ENCODE measurements at regions not wholly inside any gene's neighbourhood (a gene's known extent, or its start where the extent isn't known, plus 50 kb on each side); places are given as distances from the start of the nearest gene placed in this dataset.

DNA sequence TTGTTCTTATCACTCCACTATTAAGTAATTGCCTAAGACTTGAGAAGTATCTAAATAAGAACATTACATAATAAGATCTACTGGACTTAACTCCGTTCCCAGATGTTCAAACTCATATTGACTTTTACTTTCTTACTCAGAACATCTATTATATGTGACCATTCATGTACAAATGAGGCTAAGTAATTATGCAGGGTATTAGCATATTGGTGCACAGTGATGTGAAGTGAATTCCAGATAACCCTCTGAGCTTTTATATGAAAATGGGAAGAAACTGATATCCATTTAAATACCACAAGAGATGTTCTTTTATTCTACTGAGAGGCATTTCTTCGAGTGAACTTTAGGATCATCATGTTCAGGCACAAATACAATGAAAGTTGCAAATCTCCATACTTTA is 135.7 kb downstream of the ZPLD1 start:
- Histone ChIP-seq H3K4me1 (ENCODE audit: control insufficient read depth, insufficient read depth, low read length) (no peaks in the 10 kb centered on the region), H3K4me3 (ENCODE audit: low read depth, low read length) (no peak overlapping the region), H3K9me3 (ENCODE audit: control insufficient read depth, insufficient read depth, low read length) (no peaks in the 10 kb centered on the region), H3K36me3 (ENCODE audit: control insufficient read depth, insufficient read depth, low read length) (no peaks in the 10 kb centered on the region), H3K27ac (ENCODE audit: low read depth, low read length) (no peak overlapping the region), H3K27me3 (ENCODE audit: control insufficient read depth, insufficient read depth, low read length) (no peaks in the 10 kb centered on the region)
- DNase-seq (ENCODE audit: low read depth in 4 of 6, low spot score in 6 of 6), result peak in 1 of 6 donors; percentile 1
- no CpG with 5 or more reads among the region's 2 CpGs for WGBS (ENCODE audit: insufficient coverage)

DNA sequence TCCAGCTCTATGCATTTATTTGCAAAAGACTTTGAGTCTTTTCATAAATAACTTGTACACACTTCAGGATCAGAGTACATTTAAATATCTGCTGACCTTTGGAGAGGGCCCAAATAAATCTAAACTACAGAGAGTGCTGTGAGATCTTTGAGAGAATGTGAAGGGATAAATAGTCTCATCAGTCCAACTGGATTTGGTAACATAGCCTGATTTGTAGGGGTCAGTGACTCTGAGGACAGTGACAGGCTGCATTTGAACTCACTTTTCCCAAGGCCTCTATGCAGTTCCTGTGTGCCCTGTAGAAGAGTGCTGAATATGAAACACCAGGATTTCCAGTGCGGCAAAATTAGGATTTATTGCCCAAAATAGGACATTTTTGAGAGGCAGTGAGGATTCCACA is 136.2 kb downstream of the ZPLD1 start:
- H3K27ac ChIP-seq (ENCODE audit: low read depth, low read length), result no peak overlapping the region
- no peaks in the 10 kb centered on the region for H3K36me3 ChIP-seq (ENCODE audit: control insufficient read depth, insufficient read depth, low read length)
- 67% methylated on average over 1 of the region's 1 CpG for WGBS (ENCODE audit: insufficient coverage)
- no peak for DNase-seq (ENCODE audit: low read depth in 4 of 6, low spot score in 6 of 6)
- no peaks in the 10 kb centered on the region for H3K9me3 ChIP-seq (ENCODE audit: control insufficient read depth, insufficient read depth, low read length)
- H3K4me3 ChIP-seq (ENCODE audit: low read depth, low read length), result no peak overlapping the region
- no peaks in the 10 kb centered on the region for H3K27me3 ChIP-seq (ENCODE audit: control insufficient read depth, insufficient read depth, low read length)
- H3K4me1 ChIP-seq (ENCODE audit: control insufficient read depth, insufficient read depth, low read length), result no peaks in the 10 kb centered on the region

DNA sequence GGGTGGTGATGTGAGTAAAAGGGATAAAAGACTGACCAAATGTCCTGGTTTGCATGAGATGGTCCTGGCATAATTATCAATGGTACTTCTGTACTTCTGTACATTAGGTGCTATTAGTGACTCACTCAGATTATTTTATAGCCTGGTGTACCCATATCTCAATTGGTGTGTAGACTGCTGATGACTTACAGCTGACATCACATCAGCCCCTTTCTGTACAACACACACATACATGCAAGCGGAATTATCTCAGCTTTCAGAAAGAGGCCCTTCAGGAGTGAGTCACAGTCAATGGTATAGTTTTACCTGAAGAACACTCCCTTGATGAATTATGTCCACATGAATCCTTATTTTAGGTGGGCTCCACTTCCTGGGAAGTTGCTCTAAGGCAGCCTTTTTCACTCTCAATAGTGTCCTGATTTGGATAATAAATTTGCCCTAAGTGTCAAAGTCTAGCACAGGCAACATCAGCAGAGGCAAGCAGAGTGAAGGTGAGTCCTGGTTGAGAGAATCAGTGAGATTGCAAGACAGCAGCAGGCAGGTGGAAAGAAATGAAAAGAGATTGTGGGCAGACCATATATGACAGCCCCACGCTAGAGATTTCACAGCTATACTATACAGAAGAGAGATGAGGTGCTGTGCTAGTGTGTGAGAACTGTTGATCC is 137.0 kb downstream of the ZPLD1 start:
- H3K27ac ChIP-seq (ENCODE audit: low read depth, low read length), result no peak overlapping the region
- DNase-seq (ENCODE audit: low read depth in 4 of 6, low spot score in 6 of 6), result no peak
- no peaks in the 10 kb centered on the region for H3K27me3 ChIP-seq (ENCODE audit: control insufficient read depth, insufficient read depth, low read length)
- no peak overlapping the region for H3K4me3 ChIP-seq (ENCODE audit: low read depth, low read length)
- no CpG with 5 or more reads among the region's 2 CpGs for WGBS (ENCODE audit: insufficient coverage)
- H3K36me3 ChIP-seq (ENCODE audit: control insufficient read depth, insufficient read depth, low read length), result no peaks in the 10 kb centered on the region
- no peaks in the 10 kb centered on the region for H3K9me3 ChIP-seq (ENCODE audit: control insufficient read depth, insufficient read depth, low read length)
- no peaks in the 10 kb centered on the region for H3K4me1 ChIP-seq (ENCODE audit: control insufficient read depth, insufficient read depth, low read length)

DNA sequence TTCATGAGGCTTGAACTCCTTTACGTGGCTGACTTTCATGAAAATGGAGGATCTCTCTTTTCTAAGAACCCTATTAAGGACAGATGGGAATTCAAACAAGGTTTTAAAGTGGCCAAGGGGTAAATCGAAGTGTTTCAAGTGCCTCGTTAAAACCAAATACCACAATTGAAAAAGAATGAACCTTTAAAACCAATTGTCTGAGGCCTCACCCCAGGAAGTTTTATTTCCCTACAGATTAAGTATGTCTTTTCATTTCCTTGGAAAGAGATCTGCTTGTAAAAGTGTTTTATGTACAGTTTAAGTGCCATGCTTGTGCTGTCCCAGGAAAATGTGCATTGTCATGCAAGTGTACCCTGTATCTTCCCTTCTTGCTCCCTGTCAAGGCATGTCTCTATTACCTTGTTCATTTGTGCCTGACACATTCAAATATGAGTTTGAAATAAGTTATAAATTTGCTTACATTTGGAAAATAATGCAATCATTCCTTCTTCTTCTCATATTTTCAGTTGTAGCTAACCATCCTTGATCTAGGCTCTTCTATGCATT is 138.7 kb downstream of the ZPLD1 start:
- Histone ChIP-seq H3K27me3 (ENCODE audit: control insufficient read depth, insufficient read depth, low read length) (no peaks in the 10 kb centered on the region), H3K9me3 (ENCODE audit: control insufficient read depth, insufficient read depth, low read length) (no peaks in the 10 kb centered on the region), H3K36me3 (ENCODE audit: control insufficient read depth, insufficient read depth, low read length) (no peaks in the 10 kb centered on the region), H3K4me3 (ENCODE audit: low read depth, low read length) (no peak overlapping the region), H3K4me1 (ENCODE audit: control insufficient read depth, insufficient read depth, low read length) (no peaks in the 10 kb centered on the region), H3K27ac (ENCODE audit: low read depth, low read length) (no peak overlapping the region)
- WGBS (ENCODE audit: insufficient coverage), result no CpG with 5 or more reads among the region's 3 CpGs
- peak in 1 of 6 donors; percentile 3 for DNase-seq (ENCODE audit: low read depth in 4 of 6, low spot score in 6 of 6)

DNA sequence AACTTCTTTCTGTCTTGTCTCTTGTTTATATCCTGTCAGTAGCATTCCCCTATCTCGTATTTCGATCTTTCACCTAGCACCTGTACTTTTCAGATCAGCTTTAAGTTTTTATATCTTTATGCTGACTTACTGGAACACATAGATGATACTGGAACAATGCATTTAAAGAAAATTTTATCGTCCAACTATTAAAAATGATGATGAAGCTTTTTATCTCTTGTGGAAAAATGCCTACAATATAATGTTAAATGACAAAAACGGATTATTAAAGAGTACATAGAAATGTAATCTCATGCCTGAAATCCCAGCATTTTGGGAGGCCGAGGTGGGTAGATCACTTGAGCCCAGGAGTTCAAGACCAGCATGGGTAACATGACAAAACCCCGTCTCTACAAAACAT is 139.5 kb downstream of the ZPLD1 start:
- H3K4me1 ChIP-seq (ENCODE audit: control insufficient read depth, insufficient read depth, low read length), result no peaks in the 10 kb centered on the region
- H3K36me3 ChIP-seq (ENCODE audit: control insufficient read depth, insufficient read depth, low read length), result no peaks in the 10 kb centered on the region
- no peak for DNase-seq (ENCODE audit: low read depth in 4 of 6, low spot score in 6 of 6)
- no peak overlapping the region for H3K27ac ChIP-seq (ENCODE audit: low read depth, low read length)
- no CpG with 5 or more reads among the region's 6 CpGs for WGBS (ENCODE audit: insufficient coverage)
- H3K4me3 ChIP-seq (ENCODE audit: low read depth, low read length), result no peak overlapping the region
- H3K9me3 ChIP-seq (ENCODE audit: control insufficient read depth, insufficient read depth, low read length), result no peaks in the 10 kb centered on the region
- H3K27me3 ChIP-seq (ENCODE audit: control insufficient read depth, insufficient read depth, low read length), result no peaks in the 10 kb centered on the region

DNA sequence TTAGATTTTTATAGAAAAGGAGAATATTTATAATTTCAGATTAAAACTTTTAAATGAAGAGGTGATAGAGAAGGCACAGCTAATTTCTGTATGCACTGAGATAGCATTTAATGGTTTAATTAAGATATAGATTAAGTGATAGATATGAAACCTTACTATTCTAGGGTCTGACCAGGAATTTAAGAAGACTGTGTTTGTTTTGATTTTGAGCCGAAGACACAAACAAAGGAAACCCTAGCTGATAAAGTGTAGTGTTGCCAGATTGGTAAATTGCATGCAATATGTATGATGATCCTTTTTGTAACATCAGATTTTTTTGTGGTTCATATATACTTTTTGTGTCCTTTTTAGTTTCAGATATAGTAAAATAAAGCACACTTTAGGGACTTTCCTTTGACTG is 141.8 kb downstream of the ZPLD1 start:
- DNase-seq (ENCODE audit: low read depth in 4 of 6, low spot score in 6 of 6), result no peak
- no CpG with 5 or more reads among the region's 1 CpG for WGBS (ENCODE audit: insufficient coverage)
- H3K9me3 ChIP-seq (ENCODE audit: control insufficient read depth, insufficient read depth, low read length), result no peaks in the 10 kb centered on the region
- no peaks in the 10 kb centered on the region for H3K4me1 ChIP-seq (ENCODE audit: control insufficient read depth, insufficient read depth, low read length)
- H3K27ac ChIP-seq (ENCODE audit: low read depth, low read length), result no peak overlapping the region
- H3K27me3 ChIP-seq (ENCODE audit: control insufficient read depth, insufficient read depth, low read length), result no peaks in the 10 kb centered on the region
- no peak overlapping the region for H3K4me3 ChIP-seq (ENCODE audit: low read depth, low read length)
- no peaks in the 10 kb centered on the region for H3K36me3 ChIP-seq (ENCODE audit: control insufficient read depth, insufficient read depth, low read length)

DNA sequence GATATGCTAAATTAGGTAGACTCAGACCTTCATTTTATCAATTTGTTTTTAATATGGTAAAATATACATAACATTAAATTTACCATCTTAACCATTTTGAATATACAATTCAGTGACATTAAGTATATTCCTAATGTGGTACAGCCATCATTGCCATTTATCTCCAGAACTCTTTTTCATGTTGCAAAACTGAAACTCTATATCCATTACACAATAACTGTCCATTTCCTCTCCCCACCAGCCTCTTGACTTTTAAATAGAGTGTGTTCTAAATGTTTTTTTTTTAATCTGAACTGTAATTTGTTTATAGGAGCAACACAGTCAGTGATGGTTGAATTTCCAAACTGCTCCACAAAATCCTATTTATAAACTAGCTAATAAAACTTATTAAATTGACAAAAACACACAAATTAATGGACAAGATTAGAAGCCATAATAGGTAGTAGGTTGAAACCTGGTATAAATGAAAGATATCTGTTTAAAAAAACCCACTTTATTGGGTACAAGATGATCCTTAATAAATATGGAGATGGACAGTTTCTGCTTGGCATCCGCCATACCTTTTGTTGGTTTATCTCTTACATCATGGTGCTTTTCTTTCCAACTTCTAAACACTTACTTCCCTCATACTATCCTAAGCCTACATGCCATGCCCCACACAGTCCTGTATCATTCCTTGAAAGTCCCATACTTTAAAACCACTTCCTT is 142.4 kb downstream of the ZPLD1 start:
- Histone ChIP-seq H3K4me1 (ENCODE audit: control insufficient read depth, insufficient read depth, low read length) (no peaks in the 10 kb centered on the region), H3K9me3 (ENCODE audit: control insufficient read depth, insufficient read depth, low read length) (no peaks in the 10 kb centered on the region), H3K4me3 (ENCODE audit: low read depth, low read length) (no peak overlapping the region), H3K27ac (ENCODE audit: low read depth, low read length) (no peak overlapping the region), H3K27me3 (ENCODE audit: control insufficient read depth, insufficient read depth, low read length) (no peaks in the 10 kb centered on the region), H3K36me3 (ENCODE audit: control insufficient read depth, insufficient read depth, low read length) (no peaks in the 10 kb centered on the region)
- no CpG with 5 or more reads among the region's 1 CpG for WGBS (ENCODE audit: insufficient coverage)
- DNase-seq (ENCODE audit: low read depth in 4 of 6, low spot score in 6 of 6), result no peak

DNA sequence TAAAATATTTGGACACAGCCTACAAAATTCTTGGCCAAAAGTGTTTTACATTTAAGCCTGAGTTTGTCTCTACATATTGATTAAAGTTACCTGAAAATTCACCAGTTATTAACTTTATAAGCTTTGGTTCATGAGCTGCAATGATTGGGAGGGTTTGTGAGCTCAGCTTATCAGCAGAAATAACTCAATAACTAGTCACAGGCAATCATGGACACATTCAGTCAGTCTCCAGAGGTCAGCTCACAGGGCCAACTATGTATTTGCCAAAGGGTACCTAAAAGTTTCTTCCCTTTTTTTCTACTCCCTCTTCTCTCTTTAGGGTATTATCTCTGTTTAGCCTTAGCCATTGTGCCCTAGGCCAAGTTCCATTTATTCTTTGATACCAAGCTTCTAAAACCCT is 145.9 kb downstream of the ZPLD1 start:
- H3K36me3 ChIP-seq (ENCODE audit: control insufficient read depth, insufficient read depth, low read length), result no peaks in the 10 kb centered on the region
- H3K4me3 ChIP-seq (ENCODE audit: low read depth, low read length), result no peak overlapping the region
- no peaks in the 10 kb centered on the region for H3K27me3 ChIP-seq (ENCODE audit: control insufficient read depth, insufficient read depth, low read length)
- H3K4me1 ChIP-seq (ENCODE audit: control insufficient read depth, insufficient read depth, low read length), result no peaks in the 10 kb centered on the region
- H3K9me3 ChIP-seq (ENCODE audit: control insufficient read depth, insufficient read depth, low read length), result no peaks in the 10 kb centered on the region
- no peak overlapping the region for H3K27ac ChIP-seq (ENCODE audit: low read depth, low read length)
- no peak for DNase-seq (ENCODE audit: low read depth in 4 of 6, low spot score in 6 of 6)

DNA sequence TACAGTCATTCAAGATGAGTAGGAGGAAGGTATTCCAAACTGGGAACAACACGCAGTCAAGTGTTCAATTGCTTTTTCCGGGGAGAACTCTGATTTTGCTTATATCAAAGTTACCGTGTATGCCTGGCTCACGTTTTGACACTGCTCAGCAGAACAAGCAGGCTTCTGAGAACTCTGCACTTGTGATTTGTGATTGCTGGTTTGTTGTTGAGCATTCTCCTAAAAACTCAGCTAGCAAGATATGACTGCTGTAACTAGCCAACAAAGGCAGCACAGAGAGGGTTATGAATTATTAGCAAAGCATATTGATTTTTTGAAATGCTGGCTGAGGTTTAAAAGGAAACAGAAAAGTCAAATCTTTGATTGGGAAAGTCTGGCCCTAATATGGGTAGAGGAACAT is 151.7 kb downstream of the ZPLD1 start:
- Histone ChIP-seq H3K27me3 (ENCODE audit: control insufficient read depth, insufficient read depth, low read length) (no peaks in the 10 kb centered on the region), H3K9me3 (ENCODE audit: control insufficient read depth, insufficient read depth, low read length) (peaks cover 2% of the 10 kb centered on the region), H3K36me3 (ENCODE audit: control insufficient read depth, insufficient read depth, low read length) (no peaks in the 10 kb centered on the region), H3K27ac (ENCODE audit: low read depth, low read length) (no peak overlapping the region), H3K4me1 (ENCODE audit: control insufficient read depth, insufficient read depth, low read length) (no peaks in the 10 kb centered on the region), H3K4me3 (ENCODE audit: low read depth, low read length) (no peak overlapping the region)
- no peak for DNase-seq (ENCODE audit: low read depth in 4 of 6, low spot score in 6 of 6)
- WGBS (ENCODE audit: insufficient coverage), result 100% methylated on average over 3 of the region's 4 CpGs
